Mononuclear cell (primary cell): ENCODE measurements at regions not wholly inside any gene's neighbourhood (a gene's known extent, or its start where the extent isn't known, plus 50 kb on each side); places are given as distances from the start of the nearest gene placed in this dataset.
"Not testable (repeated sequence)": the region's sequence is repeated elsewhere in the genome, so short reads cannot be mapped to it uniquely, and the experiment has no call there.

Experiments used
- H3K27me3 ChIP-seq: 2 replicates; pipeline ENCODE4 v1.6.0; 2011; ENCODE audit warnings: low read length, control low read depth; ENCODE audit not compliant: insufficient read depth
- H3K4me1 ChIP-seq: 2 replicates; pipeline ENCODE4 v1.5.1; 2011; ENCODE audit warnings: mild to moderate bottlenecking, low read length, control low read depth; ENCODE audit not compliant: insufficient read depth
- H3K4me3 ChIP-seq: 2 replicates; pipeline ENCODE4 v1.5.1; 2011; ENCODE audit warnings: mild to moderate bottlenecking, low read length, moderate library complexity
- H3K9me3 ChIP-seq: 2 replicates; pipeline ENCODE4 v1.5.1; 2011; ENCODE audit warnings: low read depth, mild to moderate bottlenecking, control low read depth, low read length

GRCh38 chr16:65281586-65281985 is 159.7 kb upstream of the CDH11 start:
- no peaks in the 10 kb centered on the region for H3K9me3 ChIP-seq
- no peaks in the 10 kb centered on the region for H3K4me1 ChIP-seq
- no peaks in the 10 kb centered on the region for H3K27me3 ChIP-seq
- no peak overlapping the region for H3K4me3 ChIP-seq

GRCh38 chr16:65280845-65281512 is 159.1 kb upstream of the CDH11 start:
- Histone ChIP-seq H3K4me3 (no peak overlapping the region), H3K4me1 (no peaks in the 10 kb centered on the region), H3K9me3 (no peaks in the 10 kb centered on the region), H3K27me3 (no peaks in the 10 kb centered on the region)

- no peak overlapping the region for H3K4me3 ChIP-seq
- H3K9me3 ChIP-seq: no peaks in the 10 kb centered on the region
- H3K4me1 ChIP-seq: no peaks in the 10 kb centered on the region
- H3K27me3 ChIP-seq: no peaks in the 10 kb centered on the region
Observed at GRCh38 chr16:65279576-65279975, 157.7 kb upstream of the CDH11 start.

GRCh38 chr16:65278874-65279273 is 157.0 kb upstream of the CDH11 start:
- H3K4me3 ChIP-seq: no peak overlapping the region
- no peaks in the 10 kb centered on the region for H3K4me1 ChIP-seq
- no peaks in the 10 kb centered on the region for H3K9me3 ChIP-seq
- H3K27me3 ChIP-seq: no peaks in the 10 kb centered on the region

- Histone ChIP-seq H3K4me3 (no peak overlapping the region), H3K4me1 (no peaks in the 10 kb centered on the region), H3K27me3 (no peaks in the 10 kb centered on the region), H3K9me3 (no peaks in the 10 kb centered on the region)
Observed at GRCh38 chr16:65274566-65274965, 152.7 kb upstream of the CDH11 start.

GRCh38 chr16:65272699-65273414 is 151.0 kb upstream of the CDH11 start:
- Histone ChIP-seq H3K9me3 (no peaks in the 10 kb centered on the region), H3K27me3 (no peaks in the 10 kb centered on the region), H3K4me1 (no peaks in the 10 kb centered on the region), H3K4me3 (no peak overlapping the region)

GRCh38 chr16:65271996-65272395 is 150.1 kb upstream of the CDH11 start:
- no peaks in the 10 kb centered on the region for H3K9me3 ChIP-seq
- H3K4me1 ChIP-seq: no peaks in the 10 kb centered on the region
- no peak overlapping the region for H3K4me3 ChIP-seq
- H3K27me3 ChIP-seq: no peaks in the 10 kb centered on the region

- Histone ChIP-seq H3K4me3 (no peak overlapping the region), H3K9me3 (peaks cover 6% of the 10 kb centered on the region), H3K4me1 (no peaks in the 10 kb centered on the region), H3K27me3 (no peaks in the 10 kb centered on the region)
Observed at GRCh38 chr16:65268331-65268730, 146.5 kb upstream of the CDH11 start.

GRCh38 chr16:65263896-65264295 is 142.0 kb upstream of the CDH11 start:
- no peaks in the 10 kb centered on the region for H3K4me1 ChIP-seq
- peaks cover 9% of the 10 kb centered on the region for H3K9me3 ChIP-seq
- no peaks in the 10 kb centered on the region for H3K27me3 ChIP-seq
- no peak overlapping the region for H3K4me3 ChIP-seq

- no peaks in the 10 kb centered on the region for H3K27me3 ChIP-seq
- no peak overlapping the region for H3K4me3 ChIP-seq
- H3K9me3 ChIP-seq: peaks cover 9% of the 10 kb centered on the region
- H3K4me1 ChIP-seq: no peaks in the 10 kb centered on the region
Observed at GRCh38 chr16:65260746-65261145, 138.9 kb upstream of the CDH11 start.

GRCh38 chr16:65254144-65254543 is 132.3 kb upstream of the CDH11 start:
- Histone ChIP-seq H3K4me3 (no peak overlapping the region), H3K27me3 (no peaks in the 10 kb centered on the region), H3K4me1 (no peaks in the 10 kb centered on the region), H3K9me3 (no peaks in the 10 kb centered on the region)

- H3K4me1 ChIP-seq: no peaks in the 10 kb centered on the region
- no peak overlapping the region for H3K4me3 ChIP-seq
- H3K9me3 ChIP-seq: no peaks in the 10 kb centered on the region
- no peaks in the 10 kb centered on the region for H3K27me3 ChIP-seq
Observed at GRCh38 chr16:65249768-65250167, 127.9 kb upstream of the CDH11 start.

- Histone ChIP-seq H3K4me1 (no peaks in the 10 kb centered on the region), H3K4me3 (no peak overlapping the region), H3K27me3 (no peaks in the 10 kb centered on the region), H3K9me3 (no peaks in the 10 kb centered on the region)
Observed at GRCh38 chr16:65244787-65245186, 122.9 kb upstream of the CDH11 start.

GRCh38 chr16:65235339-65236177 is 113.7 kb upstream of the CDH11 start:
- Histone ChIP-seq H3K4me3 (no peak overlapping the region), H3K4me1 (no peaks in the 10 kb centered on the region), H3K27me3 (no peaks in the 10 kb centered on the region), H3K9me3 (no peaks in the 10 kb centered on the region)

GRCh38 chr16:65234721-65235320 is 113.0 kb upstream of the CDH11 start:
- H3K4me3 ChIP-seq: not testable (repeated sequence)

More at GRCh38 chr16:65234721-65235320, 113.0 kb upstream of the CDH11 start:
- H3K9me3 ChIP-seq, H3K4me1 ChIP-seq, H3K27me3 ChIP-seq: not testable (repeated sequence)
